GM23338 (cell line): ENCODE measurements at regions not wholly inside any gene's neighbourhood (a gene's known extent, or its start where the extent isn't known, plus 50 kb on each side); places are given as distances from the start of the nearest gene placed in this dataset.

Experiments used
- CTCF ChIP-seq, 2 experiments: fragments of 200-600 bp in 1 of 2; sonication (generic) in 1 of 2; conservative IDR thresholded peaks; 2 replicates each; pipeline versions ENCODE4 v1.5.1 to v1.6.1; 2016 to 2017; ENCODE audit warnings: antibody characterized with exemption in 2 of 2, low read depth in 2 of 2, mild to moderate bottlenecking in 2 of 2, moderate library complexity in 1 of 2
- EZH2 ChIP-seq: fragments of 200-600 bp; sonication (generic); IDR thresholded peaks from one replicate; pipeline ENCODE4 v1.8.0; 2017; ENCODE audit warnings: antibody characterized with exemption, mild to moderate bottlenecking, low read depth; ENCODE audit not compliant: unreplicated experiment
- POLR2AphosphoS5 ChIP-seq: IDR thresholded peaks from 2 replicates; pipeline ENCODE4 v1.6.1; 2016; ENCODE audit warnings: antibody characterized with exemption, low read depth
- REST ChIP-seq: IDR thresholded peaks from one replicate; pipeline ENCODE4 v1.6.1; 2018; ENCODE audit warnings: antibody characterized with exemption; ENCODE audit not compliant: unreplicated experiment
- ZNF331 ChIP-seq: fragments of 250-450 bp; sonication (Bioruptor Pico); IDR thresholded peaks from 2 replicates; pipeline ENCODE4 v1.5.0; 2020; ENCODE audit warnings: low read depth, mild to moderate bottlenecking, moderate library complexity

DNA sequence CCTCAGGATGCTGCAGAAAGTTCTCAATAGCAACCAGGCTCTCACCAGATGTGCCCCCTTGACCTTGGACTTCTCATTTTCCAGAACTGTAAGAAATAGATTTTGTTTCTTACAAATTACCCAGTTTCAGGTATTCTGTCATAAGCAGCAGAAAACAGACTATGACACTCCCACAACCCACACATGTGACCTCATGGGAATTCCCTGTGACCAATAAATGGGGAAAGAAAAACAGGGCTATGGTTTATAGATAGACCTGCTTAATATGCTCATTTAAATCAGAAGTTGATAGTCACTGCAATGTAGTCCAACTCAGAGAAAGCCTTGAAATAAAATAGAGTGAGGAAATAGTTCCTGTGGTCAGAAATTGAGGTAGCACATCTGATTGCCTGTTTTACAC, 380.9 kb upstream of the PTBP2 start:
- TF ChIP-seq POLR2AphosphoS5 (no peak), ZNF331 (no peak), CTCF (conservative IDR thresholded peaks at IDR 0.05; ENCODE audit: low read depth in 2 of 2) (no peak), REST (no peak), EZH2 (no peak)
